Fibroblast of upper back skin (primary cell): ENCODE measurements at regions not wholly inside any gene's neighbourhood (a gene's known extent, or its start where the extent isn't known, plus 50 kb on each side); places are given as distances from the start of the nearest gene placed in this dataset.

Experiments used
- DNase-seq: peaks from one replicate; pipeline ENCODE4 v3.0.0-alpha.2; 2013

DNA sequence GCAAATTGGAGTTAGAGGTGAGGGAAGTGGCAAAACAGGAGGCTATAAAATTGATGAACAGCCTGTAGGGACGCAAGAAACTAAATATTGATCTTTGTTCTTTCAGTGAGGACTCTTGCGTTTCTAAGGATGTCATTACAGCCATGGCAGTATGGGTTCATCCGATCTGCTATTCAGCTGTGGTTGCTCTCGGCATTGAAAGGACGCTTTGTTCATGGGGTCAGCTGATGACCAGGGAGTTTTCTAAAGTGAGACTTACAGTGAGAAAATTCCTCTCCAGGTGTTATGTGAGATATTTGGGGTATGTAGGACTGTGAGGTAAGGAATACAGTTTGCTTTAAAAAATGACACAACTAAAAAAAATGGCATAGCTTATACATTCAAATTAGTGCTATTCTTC is 52.7 kb upstream of the PELI1 start:
- no peak for DNase-seq

DNA sequence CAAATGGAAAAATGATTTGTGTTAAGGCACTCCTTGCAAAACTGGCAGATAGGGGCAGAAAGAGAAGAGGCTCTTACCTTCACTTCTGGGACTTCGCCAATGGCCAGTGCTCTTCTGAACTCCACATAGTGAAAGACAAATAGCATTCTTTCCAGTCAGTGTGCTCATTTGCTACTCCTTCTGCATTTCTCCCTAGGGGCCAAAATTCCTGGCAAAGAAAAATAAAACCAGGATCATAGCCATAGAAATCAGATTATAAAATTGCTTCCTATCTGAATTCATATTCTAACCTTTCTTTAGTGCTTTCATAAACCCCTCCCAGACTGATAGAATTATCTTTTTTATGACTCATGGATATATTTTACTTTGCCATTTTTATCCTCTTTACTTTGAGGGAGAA is 56.9 kb upstream of the PELI1 start:
- DNase-seq = peak; percentile 82

DNA sequence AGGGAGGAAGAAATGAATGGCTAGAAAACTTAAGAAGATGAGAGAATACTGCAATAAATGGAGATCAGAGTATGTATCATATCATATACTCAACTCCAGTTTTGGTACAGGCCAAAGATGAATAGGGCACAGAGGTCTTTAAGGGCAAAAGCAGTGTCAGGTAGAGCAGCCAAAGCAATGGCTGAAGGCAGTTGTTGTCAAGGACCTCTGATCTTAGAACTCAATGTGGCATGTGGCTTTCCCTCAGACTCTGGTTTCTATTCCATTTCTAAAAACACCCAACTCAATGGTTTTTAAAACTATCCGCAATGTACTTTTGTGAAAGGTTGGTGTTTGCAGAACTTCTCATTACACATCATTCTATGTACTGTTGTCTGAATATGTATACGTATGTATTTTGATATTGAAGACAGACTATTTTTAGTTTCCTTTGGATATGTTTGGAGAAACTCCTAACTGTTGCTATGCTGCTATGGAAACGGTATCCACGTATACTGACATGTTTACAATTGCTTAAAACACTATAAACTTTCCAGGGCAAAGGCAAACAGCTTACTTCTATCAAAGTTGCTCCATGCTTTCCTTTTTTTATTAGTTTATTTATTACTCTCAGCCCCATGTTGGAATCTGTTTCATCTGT is 58.1 kb upstream of the PELI1 start:
- peak; percentile 12 for DNase-seq

DNA sequence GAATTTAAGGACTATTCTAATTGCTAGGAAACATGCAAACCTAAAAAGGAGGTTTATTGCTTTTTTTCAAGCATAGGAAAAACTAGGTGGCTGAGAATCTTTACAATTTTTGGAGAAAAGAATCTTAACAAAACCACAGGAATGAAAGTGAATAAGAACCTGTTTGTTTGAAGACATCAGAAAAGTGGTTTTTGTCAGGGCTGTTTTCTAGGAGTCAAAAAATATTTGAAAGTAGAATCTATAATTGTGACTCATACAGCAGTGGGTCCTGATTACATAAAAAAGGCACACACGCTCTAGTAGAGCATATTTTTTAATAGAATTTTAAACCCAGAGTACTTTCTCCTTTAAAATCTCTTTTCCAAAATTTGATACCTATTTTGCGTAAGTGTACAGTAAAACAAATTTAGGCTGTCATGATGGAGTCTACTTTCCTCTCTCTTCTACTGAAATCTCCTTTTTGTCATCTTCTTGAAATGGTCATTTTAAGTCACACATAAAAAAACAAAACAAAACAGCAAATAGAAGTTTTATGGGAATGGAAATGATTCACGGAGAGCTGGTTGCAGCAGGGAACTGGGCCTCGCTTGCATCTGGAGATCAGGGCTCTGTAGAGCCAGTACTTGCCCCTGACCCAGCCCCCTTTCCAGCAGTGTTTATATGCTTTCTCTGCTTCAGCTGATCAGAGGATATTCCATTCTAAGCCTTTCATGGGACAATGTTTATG is 59.1 kb upstream of the PELI1 start:
- DNase-seq = peak; percentile 73

DNA sequence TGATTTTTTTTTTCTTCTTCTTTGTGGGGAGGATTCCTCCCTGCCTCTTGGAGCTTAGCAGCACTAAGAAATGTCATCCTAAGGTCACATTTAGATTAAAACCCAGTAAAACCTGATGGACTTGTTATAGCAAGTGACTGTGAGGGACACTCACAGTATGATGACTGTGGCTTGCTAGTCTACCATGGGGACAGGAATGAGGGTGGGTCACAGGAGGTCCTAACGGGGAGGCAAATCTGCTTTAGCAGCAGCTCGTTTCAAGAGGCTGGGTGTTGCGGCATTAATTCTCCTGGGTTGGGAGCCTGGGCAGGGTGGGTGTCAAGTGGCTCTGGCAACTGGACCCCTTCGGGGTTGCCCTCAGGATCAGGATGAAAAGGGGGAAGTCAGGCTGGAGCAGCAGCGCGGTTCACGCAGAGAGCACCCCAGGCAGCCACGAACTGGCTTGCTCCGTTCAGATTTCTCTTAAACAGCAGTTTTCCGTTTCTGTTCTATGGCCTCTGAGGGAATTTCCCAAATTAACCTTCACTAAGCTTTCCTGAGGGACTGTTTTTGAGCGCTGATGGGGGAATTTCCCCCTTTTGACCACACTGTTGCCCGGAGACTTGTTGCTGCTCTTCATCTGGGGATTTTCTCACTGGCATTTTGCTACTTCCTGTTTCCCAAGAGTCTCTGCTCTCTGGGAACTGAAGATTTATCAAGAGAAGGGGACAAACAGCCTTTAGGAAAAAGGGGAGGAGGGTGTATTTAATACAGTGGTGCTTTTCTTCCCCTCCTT is 59.8 kb upstream of the PELI1 start:
- DNase-seq = peak; percentile 45

DNA sequence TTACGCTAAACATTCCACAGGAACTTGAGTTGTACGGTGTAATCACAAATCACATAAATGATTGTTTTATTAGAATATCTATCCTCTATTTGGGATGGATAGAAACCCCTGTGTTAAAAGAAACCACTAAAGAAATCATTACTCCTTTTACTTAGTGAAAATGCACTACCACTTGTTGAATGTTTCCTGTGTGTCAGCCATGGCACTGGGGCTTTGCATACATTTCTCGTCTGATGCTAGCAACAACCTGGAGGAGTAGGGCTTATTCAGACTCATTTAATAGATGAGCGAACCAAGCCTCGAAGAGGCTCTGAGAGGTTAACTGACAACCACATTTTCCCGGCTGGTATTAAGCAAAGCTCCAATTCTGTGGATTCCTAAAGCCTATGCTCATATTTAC is 60.5 kb upstream of the PELI1 start:
- no peak for DNase-seq

DNA sequence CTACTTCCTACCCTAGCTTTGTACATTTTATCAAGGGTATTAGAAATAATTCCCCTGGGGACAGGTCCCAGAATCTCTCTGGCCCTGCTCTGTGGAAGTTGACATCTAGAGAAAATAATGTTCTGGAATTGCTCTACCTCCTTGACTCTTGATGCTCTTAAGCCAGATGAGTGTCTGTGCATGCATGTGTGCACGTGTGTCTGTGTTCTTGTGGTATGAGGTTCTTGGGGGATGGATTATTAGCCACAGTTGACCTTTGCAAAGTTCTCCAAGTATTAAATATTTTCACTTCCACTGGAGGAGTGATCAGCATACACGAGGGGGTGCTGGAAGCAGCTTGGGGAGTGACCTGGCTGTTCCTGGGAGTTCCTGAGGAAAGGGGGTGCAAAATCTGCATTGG is 61.2 kb upstream of the PELI1 start:
- no peak for DNase-seq

DNA sequence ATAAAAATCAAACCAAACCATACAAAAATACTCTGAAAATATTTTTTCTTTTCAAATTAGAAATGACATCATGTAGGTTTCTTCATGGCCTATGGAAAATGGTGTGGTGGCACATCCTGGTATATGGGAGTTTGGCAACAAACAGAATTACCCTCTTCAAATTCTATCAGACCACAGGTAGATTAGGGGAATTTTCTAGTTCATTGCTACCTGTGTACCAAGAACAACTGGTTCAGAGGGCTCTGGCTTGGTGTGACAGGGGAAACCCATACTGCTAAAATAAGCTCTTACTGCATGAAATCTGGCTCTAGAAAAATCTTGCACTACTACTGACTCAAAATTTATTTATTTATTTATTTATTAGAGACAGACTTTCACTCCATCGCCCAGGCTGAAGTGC is 63.4 kb upstream of the PELI1 start:
- DNase-seq = no peak

DNA sequence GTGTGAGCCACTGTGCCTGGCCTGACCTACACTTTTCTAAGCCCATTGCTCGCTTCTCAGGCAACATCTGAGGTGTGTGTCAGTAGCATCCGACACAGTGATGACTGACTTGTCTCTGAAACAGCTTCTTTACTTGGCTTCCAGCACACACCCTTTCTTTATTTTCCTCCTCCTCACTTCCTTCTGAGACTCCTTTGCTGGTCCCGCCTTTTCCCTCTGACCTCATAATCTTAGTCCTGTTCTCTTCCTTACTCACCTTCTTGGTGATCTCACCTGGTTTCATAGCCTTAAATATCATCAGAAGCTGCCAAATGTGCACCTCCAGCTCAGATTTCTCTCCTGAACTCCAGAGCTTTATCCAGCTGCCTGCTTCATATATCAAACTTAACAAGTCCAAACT is 66.6 kb upstream of the PELI1 start:
- DNase-seq = no peak

DNA sequence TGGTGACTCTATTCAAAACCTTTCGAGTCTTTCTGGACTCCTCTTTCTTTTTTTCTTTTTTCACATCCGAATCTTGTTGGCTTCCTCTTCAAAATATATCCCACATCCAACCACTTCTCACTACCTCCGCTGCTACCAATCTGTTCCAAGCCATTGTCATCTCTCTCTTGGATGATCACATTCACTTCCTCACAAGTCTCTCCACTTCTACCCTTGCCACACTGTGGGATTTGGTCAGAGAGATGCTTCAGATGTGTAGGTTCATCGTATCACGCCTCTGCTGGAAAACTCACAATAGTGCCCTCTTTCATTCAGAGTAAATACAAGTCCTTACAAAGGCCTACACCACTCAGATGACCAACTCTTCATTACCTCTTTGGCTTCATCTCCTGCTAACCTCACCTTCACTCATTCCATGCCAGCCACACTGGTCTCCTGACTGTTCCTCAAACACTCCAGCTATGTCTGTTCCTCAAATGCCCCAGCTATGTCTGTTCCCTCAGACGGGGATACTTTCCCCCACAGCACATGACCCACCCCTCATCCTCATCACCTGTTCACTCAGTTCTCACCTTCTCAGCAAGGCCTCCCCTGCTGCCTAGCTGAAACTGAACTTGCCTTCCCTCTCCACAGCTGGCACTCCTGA is 67.2 kb upstream of the PELI1 start:
- DNase-seq = no peak

DNA sequence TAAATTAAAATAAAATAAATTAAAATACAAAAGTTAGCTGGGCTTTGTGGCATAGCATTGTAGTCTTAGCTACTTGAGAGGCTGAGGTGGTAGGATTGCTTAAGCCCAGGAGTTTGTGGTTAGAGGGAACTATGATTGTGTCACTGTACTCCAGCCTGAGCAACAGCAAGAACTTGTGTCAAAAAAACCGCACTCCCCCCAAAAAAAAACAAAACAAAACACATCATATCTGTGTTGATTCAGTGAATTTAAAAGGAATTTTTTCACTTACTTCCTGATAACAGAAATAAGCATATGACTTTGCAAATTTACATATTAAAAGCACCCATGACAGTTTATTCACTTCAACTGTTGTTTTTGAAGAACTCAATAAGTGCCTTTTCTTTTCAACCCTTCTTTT is 68.1 kb upstream of the PELI1 start:
- DNase-seq = peak; percentile 69

DNA sequence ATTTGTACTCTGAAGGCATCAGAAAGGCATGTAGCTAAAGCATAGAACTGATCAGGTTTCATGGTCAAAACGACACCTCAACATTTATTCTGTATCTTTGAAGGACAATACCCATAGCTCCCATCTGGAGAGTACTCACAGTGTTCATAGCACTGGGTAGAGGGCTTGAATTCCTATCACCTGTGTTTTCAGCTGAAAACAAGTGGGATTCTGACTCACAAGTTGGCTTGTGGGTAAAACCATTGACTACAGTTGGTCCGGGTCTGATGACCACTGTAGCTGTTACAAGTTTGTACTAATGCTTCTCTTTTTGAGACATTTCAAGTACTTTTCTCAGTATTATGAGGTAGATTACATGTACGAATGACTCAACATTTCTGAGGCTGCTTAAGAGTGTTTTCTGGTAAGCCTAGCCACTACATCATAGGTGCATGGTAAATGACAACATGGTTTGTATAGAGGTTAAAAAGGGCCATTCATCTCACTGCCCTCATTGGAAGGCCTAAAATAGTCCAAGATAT is 68.6 kb upstream of the PELI1 start:
- peak; percentile 56 for DNase-seq

DNA sequence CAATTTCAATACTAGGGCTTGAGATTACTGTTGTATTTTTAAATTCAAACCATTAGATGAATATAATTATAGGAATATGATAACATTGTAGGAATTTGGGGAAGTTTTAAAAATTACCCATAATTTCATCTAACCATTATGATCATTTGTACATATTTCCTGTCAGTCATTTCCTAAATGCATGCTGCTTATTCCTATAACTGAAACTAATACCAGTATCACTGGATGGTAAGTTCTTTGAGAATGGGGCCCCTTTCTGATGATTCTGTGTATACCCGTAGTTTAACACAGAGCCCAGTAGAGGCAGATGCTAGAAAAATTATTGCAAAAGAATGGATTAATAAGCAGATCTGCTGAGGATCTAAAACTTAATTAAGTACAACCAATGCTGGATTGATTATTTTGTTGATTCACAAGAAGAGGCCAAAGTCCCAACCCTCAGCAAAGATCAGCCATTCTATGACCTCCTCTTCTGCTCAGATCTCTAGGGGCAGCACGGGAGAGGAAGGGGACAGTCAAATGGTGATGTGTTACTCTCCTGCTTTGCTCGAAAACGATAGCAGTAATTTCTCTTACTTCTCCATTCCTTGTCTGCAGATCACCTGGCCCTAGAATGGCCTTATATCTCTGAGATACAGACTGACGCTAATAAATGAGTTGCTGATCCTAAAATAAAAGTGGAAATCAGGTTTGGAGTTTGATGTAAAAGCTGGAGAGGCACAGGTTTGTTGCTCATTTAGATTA is 69.5 kb upstream of the PELI1 start:
- no peak for DNase-seq

DNA sequence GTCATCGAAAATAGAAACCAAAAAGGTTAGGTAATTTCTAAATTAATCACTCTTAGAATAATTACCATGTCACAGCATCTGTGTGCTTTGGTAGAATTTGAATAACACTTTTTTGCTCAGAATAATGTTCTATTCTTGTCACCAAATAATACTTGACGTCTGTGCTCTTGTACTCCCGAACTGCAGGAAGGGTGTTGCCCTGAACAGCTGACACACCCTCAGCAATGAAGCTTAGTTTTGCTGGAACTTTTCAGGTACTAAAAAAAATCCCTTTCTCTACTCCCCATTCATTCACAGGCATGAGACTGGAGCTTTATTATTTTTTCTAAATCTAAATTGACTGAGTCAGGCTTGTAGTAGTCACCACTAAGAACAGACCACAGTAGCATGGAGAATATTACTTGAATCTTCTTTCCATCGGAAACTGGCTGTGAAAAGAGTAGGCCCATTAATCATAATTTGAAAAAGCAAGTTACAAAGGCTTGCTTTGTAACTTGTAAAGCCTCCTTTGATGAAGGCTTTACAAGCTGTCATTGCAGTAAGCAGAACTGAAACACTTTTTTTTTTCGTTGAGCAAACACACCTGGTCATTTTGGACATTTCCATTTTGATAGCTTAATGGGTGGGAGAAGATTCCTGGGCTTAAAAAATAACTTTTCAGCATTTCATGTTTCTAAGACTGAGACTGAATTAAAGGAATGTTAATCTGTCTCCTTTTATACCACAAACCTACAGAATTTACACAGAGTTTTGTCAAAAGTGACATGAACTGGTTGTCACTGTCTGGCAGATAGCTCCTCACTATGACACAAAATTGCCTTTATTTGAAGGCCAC is 70.3 kb upstream of the PELI1 start:
- peak; percentile 18 for DNase-seq

DNA sequence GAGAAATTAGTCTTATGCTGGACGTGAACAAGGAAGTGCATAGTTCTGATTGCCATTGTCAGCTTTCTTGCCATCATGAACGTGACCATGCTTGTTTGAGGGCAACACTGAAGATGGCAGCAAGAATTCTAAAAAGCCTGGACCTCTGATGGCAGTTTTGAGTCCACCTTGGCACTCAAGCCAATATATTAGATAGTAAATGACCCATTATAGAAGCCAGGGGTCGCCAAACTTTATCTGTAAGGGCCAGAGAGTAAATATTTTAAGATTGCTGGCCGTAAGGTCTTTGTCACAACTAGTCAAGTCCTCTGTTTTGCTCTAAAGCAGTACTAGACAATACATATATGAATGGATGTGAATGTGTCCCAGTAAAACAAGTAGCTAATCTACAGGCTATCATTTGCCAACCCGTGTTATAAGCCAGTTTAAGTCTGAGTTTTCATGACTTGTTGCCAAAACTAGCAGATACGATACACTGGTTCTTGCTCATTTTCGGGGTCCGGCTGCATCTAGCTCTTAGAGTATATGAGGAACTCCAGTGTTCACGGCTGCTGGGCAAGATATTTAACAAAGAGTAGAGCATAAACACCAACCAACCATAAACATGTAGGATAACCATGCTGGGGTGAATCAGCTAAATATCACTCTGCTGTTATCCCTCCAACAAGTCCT is 73.1 kb upstream of the PELI1 start:
- no peak for DNase-seq

DNA sequence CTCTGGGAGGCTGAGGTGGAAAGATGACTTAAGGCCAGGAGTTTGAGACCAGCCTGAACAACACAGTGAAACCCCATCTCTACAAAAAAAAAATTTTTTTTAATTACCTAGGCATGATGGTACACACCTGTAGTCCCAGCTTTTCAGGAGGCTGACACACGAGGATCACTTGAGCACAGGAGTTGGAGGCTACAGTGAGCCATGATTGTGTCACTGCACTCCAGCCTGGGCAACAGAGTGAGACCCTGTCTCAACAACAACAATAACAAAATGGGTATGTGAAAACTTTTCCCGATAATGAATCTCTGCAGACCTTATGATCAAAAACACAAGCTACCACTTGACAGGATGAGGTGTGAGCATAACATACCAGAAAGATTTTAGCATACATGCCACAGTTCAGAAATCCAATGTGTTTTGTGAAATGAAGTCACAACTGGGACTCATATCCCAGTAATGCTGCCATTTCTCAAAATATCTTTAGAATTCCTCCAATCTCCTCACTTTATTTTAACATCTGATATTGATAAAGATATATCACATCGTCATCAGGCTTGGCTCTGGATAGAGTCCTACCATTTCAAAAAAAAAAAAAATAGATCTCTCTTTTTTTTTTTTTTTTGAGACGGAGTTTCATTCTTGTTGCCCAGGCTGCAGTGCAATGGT is 74.0 kb upstream of the PELI1 start:
- DNase-seq = peak; percentile 35

DNA sequence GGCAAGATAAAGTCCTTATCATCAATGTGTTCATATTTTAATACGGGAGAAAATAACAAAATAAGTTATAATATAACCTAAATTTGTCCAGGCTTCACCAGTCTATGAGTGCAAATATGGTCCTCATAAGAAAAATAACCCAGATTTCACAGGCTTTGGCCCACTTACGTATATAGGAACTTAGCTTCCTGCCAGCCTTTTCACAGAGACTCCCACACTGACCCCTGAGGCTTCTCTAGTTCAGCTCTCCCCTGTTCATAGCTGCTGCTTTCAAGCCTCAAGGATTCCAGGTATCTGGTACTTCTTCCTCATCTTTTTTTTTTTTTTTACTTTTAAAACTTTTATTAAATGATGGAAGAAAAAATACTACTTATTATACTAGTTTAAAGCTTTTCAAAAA is 74.9 kb upstream of the PELI1 start:
- no peak for DNase-seq

DNA sequence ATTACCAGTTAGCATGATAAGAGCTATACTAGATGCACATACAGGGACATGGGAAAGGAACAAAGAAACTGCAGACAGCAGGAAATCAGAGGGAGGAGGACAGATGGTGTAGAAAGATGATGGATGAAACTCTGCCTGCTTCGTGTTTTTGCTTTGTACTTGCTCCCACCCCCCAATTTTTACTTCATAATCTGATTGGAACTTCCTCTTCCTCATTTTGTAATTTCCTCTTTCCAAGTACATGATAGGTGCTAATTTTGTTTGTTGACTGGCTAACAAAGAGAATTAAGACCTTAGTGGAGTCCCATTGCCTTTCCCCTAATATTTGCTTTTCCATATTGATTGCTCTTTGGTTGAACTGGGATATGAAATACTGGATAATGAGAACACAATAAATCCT is 76.0 kb upstream of the PELI1 start:
- no peak for DNase-seq

DNA sequence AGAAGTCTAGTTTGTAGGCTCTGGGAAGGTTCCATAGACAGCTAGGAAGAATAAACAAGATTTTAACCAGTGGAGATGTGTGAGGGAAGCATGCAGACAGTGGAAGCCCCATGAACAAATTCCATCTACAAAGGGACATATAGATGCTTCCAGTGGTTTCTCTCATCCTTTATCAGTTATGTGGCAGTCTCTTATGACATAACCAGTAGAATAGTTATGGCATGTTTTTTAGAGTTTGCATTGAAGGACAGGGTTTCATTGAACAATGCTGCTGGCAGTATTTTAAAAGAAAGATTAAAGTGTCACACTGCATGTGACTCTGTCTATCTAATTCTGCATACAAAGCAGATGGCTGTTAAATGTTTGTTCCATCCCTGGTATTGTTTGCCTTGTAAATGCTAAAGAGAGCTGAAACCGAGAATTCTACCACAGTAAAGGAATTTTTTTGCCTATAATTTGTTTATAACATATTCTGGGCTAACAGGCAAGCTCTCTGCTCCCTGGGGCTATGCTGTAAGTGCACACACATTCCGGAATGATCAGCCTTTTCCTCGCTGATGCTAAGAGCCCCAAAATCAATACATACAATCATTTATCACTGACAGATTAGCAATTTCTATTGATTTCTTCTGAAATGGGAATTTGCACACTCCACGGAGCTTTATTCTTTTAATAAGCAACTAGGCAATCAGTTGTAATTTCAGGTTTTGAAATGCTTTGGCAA is 76.8 kb upstream of the PELI1 start:
- no peak for DNase-seq

DNA sequence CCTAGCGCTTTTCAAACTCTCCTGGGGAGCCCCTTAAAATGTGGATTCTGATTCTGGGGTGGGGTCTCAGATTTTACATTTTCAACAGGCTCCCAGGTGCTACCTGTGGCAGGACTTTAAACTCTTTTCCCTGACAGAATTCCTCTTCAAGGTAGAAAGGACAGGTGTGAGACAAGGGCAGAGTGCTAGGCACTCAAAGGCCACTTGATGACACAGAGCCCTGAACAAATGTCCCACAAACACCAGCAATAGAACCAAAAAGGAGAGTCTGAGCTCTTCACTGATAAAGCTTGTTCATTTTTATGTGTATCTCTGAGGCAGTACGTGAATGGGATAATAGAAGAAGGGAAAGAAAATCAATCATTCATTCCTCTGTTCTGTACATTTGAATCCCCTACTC is 77.7 kb upstream of the PELI1 start:
- no peak for DNase-seq
